Endothelial cell of umbilical vein (primary cell): ENCODE measurements at regions not wholly inside any gene's neighbourhood (a gene's known extent, or its start where the extent isn't known, plus 50 kb on each side); places are given as distances from the start of the nearest gene placed in this dataset.

ENCODE experiments used
- EZH2 ChIP-seq: IDR thresholded peaks from 2 replicates; pipeline ENCODE4 v1.6.1; 2012; ENCODE audit warnings: borderline replicate concordance, low read depth, mild to moderate bottlenecking, moderate library complexity, low read length, inconsistent platforms; ENCODE audit not compliant: severe bottlenecking
- FOS ChIP-seq: IDR thresholded peaks from 2 replicates; pipeline ENCODE4 v1.6.1; 2011; ENCODE audit warnings: mild to moderate bottlenecking, low read length, moderate library complexity, borderline replicate concordance; ENCODE audit not compliant: insufficient read depth
- GATA2 ChIP-seq: IDR thresholded peaks from 2 replicates; pipeline ENCODE4 v1.7.0; 2011; ENCODE audit warnings: low read depth, mild to moderate bottlenecking, moderate library complexity, mixed read lengths, low read length; ENCODE audit not compliant: insufficient read length, insufficient read depth
- JUN ChIP-seq: IDR thresholded peaks from 2 replicates; pipeline ENCODE4 v1.6.1; 2011; ENCODE audit warnings: borderline replicate concordance, low read depth; ENCODE audit not compliant: insufficient read length, insufficient read depth
- MAX ChIP-seq: IDR thresholded peaks from 2 replicates; pipeline ENCODE4 v1.6.1; 2011; ENCODE audit not compliant: insufficient read depth, insufficient read length
- MYC ChIP-seq: IDR thresholded peaks from one replicate; pipeline ENCODE4 v1.6.1; 2011; ENCODE audit warnings: mild to moderate bottlenecking, low read depth, low read length
- POLR2A ChIP-seq: IDR thresholded peaks from 2 replicates; pipeline ENCODE4 v1.6.1; 2012; ENCODE audit warnings: low read depth, mild to moderate bottlenecking, control low read depth, low read length
- POLR2AphosphoS5 ChIP-seq: IDR thresholded peaks from 2 replicates; pipeline ENCODE4 v1.6.1; 2012; ENCODE audit warnings: low read depth, mild to moderate bottlenecking, control low read depth, low read length, moderate library complexity; ENCODE audit not compliant: insufficient read depth
- TF ChIP-seq, protein P1 (sequence below), 2 donors: IDR thresholded peaks; 1 replicate in 1 of 2; 2 replicates in 1 of 2; pipeline ENCODE4 v1.5.1; 2011; ENCODE audit warnings: low read length in 2 of 2, mild to moderate bottlenecking in 2 of 2, moderate library complexity in 2 of 2, control low read depth in 1 of 2, inconsistent platforms in 1 of 2, low read depth in 1 of 2; ENCODE audit not compliant: insufficient read depth in 1 of 2; ENCODE audit errors: extremely low read depth in 1 of 2

DNA sequence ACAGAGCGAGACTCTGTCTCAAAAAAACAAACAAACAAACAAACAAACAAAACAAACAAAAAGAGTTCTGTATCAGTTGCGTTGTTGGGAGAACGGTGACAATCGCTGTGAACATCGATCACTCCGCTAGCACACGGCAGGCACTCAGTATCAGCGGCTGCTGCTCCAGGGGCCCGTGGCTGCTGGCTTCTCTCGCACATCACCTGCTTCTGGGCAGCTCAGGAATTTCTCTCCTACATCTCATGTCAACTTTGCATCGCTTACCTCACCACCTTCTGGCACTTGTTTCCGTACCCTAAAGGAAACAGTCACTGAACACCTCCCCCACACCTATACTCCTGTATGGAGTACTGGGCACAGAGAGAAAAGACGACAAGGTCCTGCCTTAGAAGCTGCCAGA, 70.3 kb upstream of the WNT7B start:
- TF ChIP-seq, protein P1, sequence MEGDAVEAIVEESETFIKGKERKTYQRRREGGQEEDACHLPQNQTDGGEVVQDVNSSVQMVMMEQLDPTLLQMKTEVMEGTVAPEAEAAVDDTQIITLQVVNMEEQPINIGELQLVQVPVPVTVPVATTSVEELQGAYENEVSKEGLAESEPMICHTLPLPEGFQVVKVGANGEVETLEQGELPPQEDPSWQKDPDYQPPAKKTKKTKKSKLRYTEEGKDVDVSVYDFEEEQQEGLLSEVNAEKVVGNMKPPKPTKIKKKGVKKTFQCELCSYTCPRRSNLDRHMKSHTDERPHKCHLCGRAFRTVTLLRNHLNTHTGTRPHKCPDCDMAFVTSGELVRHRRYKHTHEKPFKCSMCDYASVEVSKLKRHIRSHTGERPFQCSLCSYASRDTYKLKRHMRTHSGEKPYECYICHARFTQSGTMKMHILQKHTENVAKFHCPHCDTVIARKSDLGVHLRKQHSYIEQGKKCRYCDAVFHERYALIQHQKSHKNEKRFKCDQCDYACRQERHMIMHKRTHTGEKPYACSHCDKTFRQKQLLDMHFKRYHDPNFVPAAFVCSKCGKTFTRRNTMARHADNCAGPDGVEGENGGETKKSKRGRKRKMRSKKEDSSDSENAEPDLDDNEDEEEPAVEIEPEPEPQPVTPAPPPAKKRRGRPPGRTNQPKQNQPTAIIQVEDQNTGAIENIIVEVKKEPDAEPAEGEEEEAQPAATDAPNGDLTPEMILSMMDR (IDR thresholded peaks at IDR 0.05; ENCODE audit: extremely low read depth in 1 of 2, insufficient read depth in 1 of 2, low read depth in 1 of 2, low read length in 2 of 2), result no peak
- TF ChIP-seq POLR2AphosphoS5 (no peak), POLR2A (no peak), MAX (no peak), EZH2 (no peak), MYC (no peak), FOS (no peak), GATA2 (no peak), JUN (no peak)
